Activated T-helper 1 cell treated with anti-CD3 and anti-CD28 coated beads, Interleukin-12 subunit alpha, Interleukin-12 subunit beta, Interleukin-2, Interleukin-4 antibody, amounts not matched to agents 30 ng/mL and 10 ng/mL and 1 ng/mL, durations not matched to agents 14 hours and 24 hours and 36 hours (primary cell): ENCODE measurements at regions not wholly inside any gene's neighbourhood (a gene's known extent, or its start where the extent isn't known, plus 50 kb on each side); places are given as distances from the start of the nearest gene placed in this dataset.

ENCODE experiments used
- DNase-seq: peaks from one replicate; pipeline ENCODE4 v3.0.0; 2021; ENCODE audit warnings: low spot score
- H3K27ac Mint-ChIP-seq: one replicate; pipeline ENCODE4 v1.8.0; 2021; ENCODE audit warnings: mild to moderate bottlenecking, mixed read lengths
- H3K27me3 Mint-ChIP-seq: one replicate; pipeline ENCODE4 v1.8.0; 2022; ENCODE audit warnings: mild to moderate bottlenecking, moderate library complexity, mixed read lengths; ENCODE audit not compliant: insufficient read depth
- H3K36me3 Mint-ChIP-seq: one replicate; pipeline ENCODE4 v1.8.0; 2021; ENCODE audit warnings: low read depth, mixed read lengths
- H3K4me1 Mint-ChIP-seq: one replicate; pipeline ENCODE4 v1.8.0; 2021; ENCODE audit warnings: low read depth, mixed read lengths
- H3K4me3 Mint-ChIP-seq: one replicate; pipeline ENCODE4 v1.8.0; 2021; ENCODE audit warnings: mild to moderate bottlenecking, moderate library complexity, mixed read lengths
- H3K9me3 Mint-ChIP-seq: one replicate; pipeline ENCODE4 v1.8.0; 2021; ENCODE audit warnings: mixed read lengths
- intact Hi-C: fragments of 100-400 bp; cut with micrococcal nuclease; formaldehyde crosslinking; loops from one replicate; pipeline ENCODE4 v1.15.1; 2024

GRCh38 chr10:128896963-128897362, 570.1 kb upstream of the MGMT start:
- H3K36me3 Mint-ChIP-seq = no peaks in the 10 kb centered on the region
- H3K27me3 Mint-ChIP-seq = no peaks in the 10 kb centered on the region
- no peaks in the 10 kb centered on the region for H3K4me1 Mint-ChIP-seq
- H3K9me3 Mint-ChIP-seq = no peaks in the 10 kb centered on the region
- H3K27ac Mint-ChIP-seq = no peak overlapping the region
- no peak overlapping the region for H3K4me3 Mint-ChIP-seq
- intact Hi-C loops = no loop called here
- DNase-seq = no peak

- H3K9me3 Mint-ChIP-seq = no peaks in the 10 kb centered on the region
- no peaks in the 10 kb centered on the region for H3K4me1 Mint-ChIP-seq
- intact Hi-C loops = no loop called here
- H3K27me3 Mint-ChIP-seq = no peaks in the 10 kb centered on the region
- no peak overlapping the region for H3K4me3 Mint-ChIP-seq
- H3K27ac Mint-ChIP-seq = no peak overlapping the region
- DNase-seq = no peak
- no peaks in the 10 kb centered on the region for H3K36me3 Mint-ChIP-seq
Observed at GRCh38 chr10:128897401-128898129, 569.5 kb upstream of the MGMT start.

GRCh38 chr10:128898133-128898915, 568.7 kb upstream of the MGMT start:
- intact Hi-C loops = no loop called here
- H3K27me3 Mint-ChIP-seq = peaks cover 2% of the 10 kb centered on the region

GRCh38 chr10:128898916-128899195, 568.2 kb upstream of the MGMT start:
- Mint-ChIP-seq H3K4me3 (no peak overlapping the region), H3K27me3 (peaks cover 7% of the 10 kb centered on the region), H3K36me3 (no peaks in the 10 kb centered on the region), H3K9me3 (no peaks in the 10 kb centered on the region), H3K27ac (no peak overlapping the region), H3K4me1 (no peaks in the 10 kb centered on the region)
- DNase-seq = no peak
- intact Hi-C loops = no loop called here

More at GRCh38 chr10:128898133-128898915, 568.7 kb upstream of the MGMT start:
- no peak overlapping the region for H3K27ac Mint-ChIP-seq
- no peaks in the 10 kb centered on the region for H3K9me3 Mint-ChIP-seq
- no peak for DNase-seq
- H3K36me3 Mint-ChIP-seq = no peaks in the 10 kb centered on the region
- no peaks in the 10 kb centered on the region for H3K4me1 Mint-ChIP-seq
- H3K4me3 Mint-ChIP-seq = no peak overlapping the region

- H3K27ac Mint-ChIP-seq = no peak overlapping the region
- no peaks in the 10 kb centered on the region for H3K4me1 Mint-ChIP-seq
- no peaks in the 10 kb centered on the region for H3K36me3 Mint-ChIP-seq
- no peaks in the 10 kb centered on the region for H3K9me3 Mint-ChIP-seq
- DNase-seq = no peak
- intact Hi-C loops = no loop called here
- peaks cover 7% of the 10 kb centered on the region for H3K27me3 Mint-ChIP-seq
- H3K4me3 Mint-ChIP-seq = no peak overlapping the region
Observed at GRCh38 chr10:128900456-128900855, 566.6 kb upstream of the MGMT start.

GRCh38 chr10:128901236-128901635, 565.8 kb upstream of the MGMT start:
- Mint-ChIP-seq H3K4me3 (no peak overlapping the region), H3K36me3 (no peaks in the 10 kb centered on the region), H3K27ac (no peak overlapping the region), H3K9me3 (no peaks in the 10 kb centered on the region), H3K27me3 (peaks cover 7% of the 10 kb centered on the region), H3K4me1 (no peaks in the 10 kb centered on the region)
- intact Hi-C loops = no loop called here
- DNase-seq = no peak

- no peak for DNase-seq
- no peaks in the 10 kb centered on the region for H3K36me3 Mint-ChIP-seq
- no peaks in the 10 kb centered on the region for H3K9me3 Mint-ChIP-seq
- intact Hi-C loops = no loop called here
- H3K4me1 Mint-ChIP-seq = no peaks in the 10 kb centered on the region
- H3K27ac Mint-ChIP-seq = no peak overlapping the region
- H3K4me3 Mint-ChIP-seq = no peak overlapping the region
- H3K27me3 Mint-ChIP-seq = peaks cover 7% of the 10 kb centered on the region
Observed at GRCh38 chr10:128902031-128902710, 564.9 kb upstream of the MGMT start.

GRCh38 chr10:128907155-128907941, 559.7 kb upstream of the MGMT start:
- no peaks in the 10 kb centered on the region for H3K9me3 Mint-ChIP-seq
- no peak overlapping the region for H3K27ac Mint-ChIP-seq
- intact Hi-C loops = no loop called here

GRCh38 chr10:128908099-128908498, 558.9 kb upstream of the MGMT start:
- no peaks in the 10 kb centered on the region for H3K36me3 Mint-ChIP-seq
- H3K9me3 Mint-ChIP-seq = no peaks in the 10 kb centered on the region
- H3K27me3 Mint-ChIP-seq = peaks cover 7% of the 10 kb centered on the region
- peaks cover 5% of the 10 kb centered on the region for H3K4me1 Mint-ChIP-seq
- H3K27ac Mint-ChIP-seq = no peak overlapping the region
- no peak overlapping the region for H3K4me3 Mint-ChIP-seq
- intact Hi-C loops = no loop called here
- DNase-seq = no peak

More at GRCh38 chr10:128907155-128907941, 559.7 kb upstream of the MGMT start:
- Mint-ChIP-seq H3K4me1 (peaks cover 5% of the 10 kb centered on the region), H3K4me3 (no peak overlapping the region), H3K27me3 (peaks cover 7% of the 10 kb centered on the region), H3K36me3 (no peaks in the 10 kb centered on the region)
- no peak for DNase-seq

GRCh38 chr10:128908499-128908898, 558.5 kb upstream of the MGMT start:
- no peak for DNase-seq
- H3K4me1 Mint-ChIP-seq = peaks cover 5% of the 10 kb centered on the region
- no peaks in the 10 kb centered on the region for H3K36me3 Mint-ChIP-seq
- no peaks in the 10 kb centered on the region for H3K9me3 Mint-ChIP-seq
- H3K4me3 Mint-ChIP-seq = no peak overlapping the region
- H3K27ac Mint-ChIP-seq = no peak overlapping the region
- intact Hi-C loops = no loop called here
- peaks cover 4% of the 10 kb centered on the region for H3K27me3 Mint-ChIP-seq

- Mint-ChIP-seq H3K4me3 (no peak overlapping the region), H3K27ac (no peak overlapping the region), H3K9me3 (no peaks in the 10 kb centered on the region), H3K4me1 (peaks cover 10% of the 10 kb centered on the region), H3K27me3 (peaks cover 2% of the 10 kb centered on the region), H3K36me3 (no peaks in the 10 kb centered on the region)
- intact Hi-C loops = no loop called here
- DNase-seq = no peak
Observed at GRCh38 chr10:128912568-128913311, 554.3 kb upstream of the MGMT start.

GRCh38 chr10:128914681-128915080, 552.4 kb upstream of the MGMT start:
- no peak for DNase-seq
- H3K4me1 Mint-ChIP-seq = peaks cover 4% of the 10 kb centered on the region
- no peaks in the 10 kb centered on the region for H3K9me3 Mint-ChIP-seq
- no peak overlapping the region for H3K27ac Mint-ChIP-seq
- no peak overlapping the region for H3K4me3 Mint-ChIP-seq
- intact Hi-C loops = no loop called here
- H3K36me3 Mint-ChIP-seq = no peaks in the 10 kb centered on the region
- H3K27me3 Mint-ChIP-seq = peaks cover 2% of the 10 kb centered on the region
